ENCODE measurements at regions not wholly inside any gene's neighbourhood (a gene's known extent, or its start where the extent isn't known, plus 50 kb on each side); places are given as distances from the start of the nearest gene placed in this dataset.

GRCh38 chr9:38131729-38132128 is 62.7 kb upstream of the SHB start:
- Histone ChIP-seq H3K9me3 (ENCODE audit: low read depth) (no peaks in the 10 kb centered on the region), H4K20me1 (ENCODE audit: insufficient read depth, poor library complexity, severe bottlenecking) (no peaks in the 10 kb centered on the region), H3K4me1 (ENCODE audit: insufficient read depth) (no peaks in the 10 kb centered on the region), H3K79me2 (no peaks in the 10 kb centered on the region), H2AFZ (no peak overlapping the region), H3K27ac (no peak overlapping the region), H3K9me2 (replicated peaks; ENCODE audit: insufficient read depth) (no peaks in the 10 kb centered on the region), H3K4me3 (no peak overlapping the region), H3K4me2 (no peak overlapping the region), H3K27me3 (no peaks in the 10 kb centered on the region), H3K36me3 (replicated peaks; ENCODE audit: insufficient read depth, low read depth) (no peaks in the 10 kb centered on the region)
- WGBS (ENCODE audit: low lambda C conversion rate, missing lambda C conversion rate), result 80% methylated on average over 8 of the region's 8 CpGs
- no peak for DNase-seq (ENCODE audit: low spot score)
- TF ChIP-seq EZH2 (IDR thresholded peaks at IDR 0.05; ENCODE audit: borderline replicate concordance), result no peak
- TF ChIP-seq EZH2phosphoT487 (IDR thresholded peaks at IDR 0.05; ENCODE audit: low read depth, severe bottlenecking, unreplicated experiment), result no peak
- no peak for TF ChIP-seq CTCF (IDR thresholded peaks at IDR 0.05; ENCODE audit: poor library complexity)

GRCh38 chr9:38130724-38131123 is 61.7 kb upstream of the SHB start:
- H3K27ac ChIP-seq, result peak overlapping the region; percentile 15
- H3K4me1 ChIP-seq (ENCODE audit: insufficient read depth), result no peaks in the 10 kb centered on the region
- no peak overlapping the region for H3K4me2 ChIP-seq
- no peaks in the 10 kb centered on the region for H3K9me3 ChIP-seq (ENCODE audit: low read depth)
- peak; percentile 62 for DNase-seq (ENCODE audit: low spot score)
- TF ChIP-seq EZH2phosphoT487 (IDR thresholded peaks at IDR 0.05; ENCODE audit: low read depth, severe bottlenecking, unreplicated experiment) (no peak), EZH2 (IDR thresholded peaks at IDR 0.05; ENCODE audit: borderline replicate concordance) (no peak), CTCF (IDR thresholded peaks at IDR 0.05; ENCODE audit: poor library complexity) (no peak)
- H2AFZ ChIP-seq, result no peak overlapping the region
- no peaks in the 10 kb centered on the region for H3K36me3 ChIP-seq (replicated peaks; ENCODE audit: insufficient read depth, low read depth)
- no peaks in the 10 kb centered on the region for H4K20me1 ChIP-seq (ENCODE audit: insufficient read depth, poor library complexity, severe bottlenecking)
- 81% methylated on average over 5 of the region's 5 CpGs for WGBS (ENCODE audit: low lambda C conversion rate, missing lambda C conversion rate)
- H3K9me2 ChIP-seq (replicated peaks; ENCODE audit: insufficient read depth), result no peaks in the 10 kb centered on the region
- no peaks in the 10 kb centered on the region for H3K27me3 ChIP-seq
- H3K79me2 ChIP-seq, result no peaks in the 10 kb centered on the region
- H3K4me3 ChIP-seq, result no peak overlapping the region

GRCh38 chr9:38129366-38129765 is 60.3 kb upstream of the SHB start:
- Histone ChIP-seq H3K4me3 (no peak overlapping the region), H3K4me1 (ENCODE audit: insufficient read depth) (no peaks in the 10 kb centered on the region), H3K4me2 (no peak overlapping the region)

GRCh38 chr9:38128752-38129270 is 59.8 kb upstream of the SHB start:
- DNase-seq (ENCODE audit: low spot score), result no peak
- 91% methylated on average over 5 of the region's 5 CpGs for WGBS (ENCODE audit: low lambda C conversion rate, missing lambda C conversion rate)

More at GRCh38 chr9:38129366-38129765, 60.3 kb upstream of the SHB start:
- no peak overlapping the region for H3K27ac ChIP-seq
- WGBS (ENCODE audit: low lambda C conversion rate, missing lambda C conversion rate), result 97% methylated on average over 6 of the region's 6 CpGs
- H3K79me2 ChIP-seq, result no peaks in the 10 kb centered on the region
- TF ChIP-seq EZH2 (IDR thresholded peaks at IDR 0.05; ENCODE audit: borderline replicate concordance) (no peak), EZH2phosphoT487 (IDR thresholded peaks at IDR 0.05; ENCODE audit: low read depth, severe bottlenecking, unreplicated experiment) (no peak)
- no peak for DNase-seq (ENCODE audit: low spot score)
- H3K36me3 ChIP-seq (replicated peaks; ENCODE audit: insufficient read depth, low read depth), result no peaks in the 10 kb centered on the region
- no peaks in the 10 kb centered on the region for H3K9me3 ChIP-seq (ENCODE audit: low read depth)
- no peaks in the 10 kb centered on the region for H3K9me2 ChIP-seq (replicated peaks; ENCODE audit: insufficient read depth)
- H4K20me1 ChIP-seq (ENCODE audit: insufficient read depth, poor library complexity, severe bottlenecking), result no peaks in the 10 kb centered on the region
- H3K27me3 ChIP-seq, result no peaks in the 10 kb centered on the region
- H2AFZ ChIP-seq, result no peak overlapping the region

More at GRCh38 chr9:38128752-38129270, 59.8 kb upstream of the SHB start:
- Histone ChIP-seq H3K9me3 (ENCODE audit: low read depth) (no peaks in the 10 kb centered on the region), H3K4me2 (no peak overlapping the region), H3K4me1 (ENCODE audit: insufficient read depth) (no peaks in the 10 kb centered on the region), H3K79me2 (no peaks in the 10 kb centered on the region), H4K20me1 (ENCODE audit: insufficient read depth, poor library complexity, severe bottlenecking) (no peaks in the 10 kb centered on the region), H3K27me3 (no peaks in the 10 kb centered on the region), H3K27ac (no peak overlapping the region), H3K4me3 (no peak overlapping the region), H3K9me2 (replicated peaks; ENCODE audit: insufficient read depth) (no peaks in the 10 kb centered on the region), H2AFZ (no peak overlapping the region), H3K36me3 (replicated peaks; ENCODE audit: insufficient read depth, low read depth) (no peaks in the 10 kb centered on the region)
- TF ChIP-seq CTCF (IDR thresholded peaks at IDR 0.05; ENCODE audit: poor library complexity), result no peak
- no peak for TF ChIP-seq EZH2phosphoT487 (IDR thresholded peaks at IDR 0.05; ENCODE audit: low read depth, severe bottlenecking, unreplicated experiment)
- no peak for TF ChIP-seq EZH2 (IDR thresholded peaks at IDR 0.05; ENCODE audit: borderline replicate concordance)
